ENCODE measurements at regions not wholly inside any gene's neighbourhood (a gene's known extent, or its start where the extent isn't known, plus 50 kb on each side); places are given as distances from the start of the nearest gene placed in this dataset.

GRCh38 chr2:120480903-120481445, 135.0 kb downstream of the INHBB start:
- TF ChIP-seq, protein P1, sequence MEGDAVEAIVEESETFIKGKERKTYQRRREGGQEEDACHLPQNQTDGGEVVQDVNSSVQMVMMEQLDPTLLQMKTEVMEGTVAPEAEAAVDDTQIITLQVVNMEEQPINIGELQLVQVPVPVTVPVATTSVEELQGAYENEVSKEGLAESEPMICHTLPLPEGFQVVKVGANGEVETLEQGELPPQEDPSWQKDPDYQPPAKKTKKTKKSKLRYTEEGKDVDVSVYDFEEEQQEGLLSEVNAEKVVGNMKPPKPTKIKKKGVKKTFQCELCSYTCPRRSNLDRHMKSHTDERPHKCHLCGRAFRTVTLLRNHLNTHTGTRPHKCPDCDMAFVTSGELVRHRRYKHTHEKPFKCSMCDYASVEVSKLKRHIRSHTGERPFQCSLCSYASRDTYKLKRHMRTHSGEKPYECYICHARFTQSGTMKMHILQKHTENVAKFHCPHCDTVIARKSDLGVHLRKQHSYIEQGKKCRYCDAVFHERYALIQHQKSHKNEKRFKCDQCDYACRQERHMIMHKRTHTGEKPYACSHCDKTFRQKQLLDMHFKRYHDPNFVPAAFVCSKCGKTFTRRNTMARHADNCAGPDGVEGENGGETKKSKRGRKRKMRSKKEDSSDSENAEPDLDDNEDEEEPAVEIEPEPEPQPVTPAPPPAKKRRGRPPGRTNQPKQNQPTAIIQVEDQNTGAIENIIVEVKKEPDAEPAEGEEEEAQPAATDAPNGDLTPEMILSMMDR (IDR thresholded peaks at IDR 0.05; ENCODE audit: insufficient read depth, low read depth, low read length, missing control alignments), result no peak
- H3K4me3 ChIP-seq (ENCODE audit: low read length), result no peak overlapping the region
- DNase-seq (ENCODE audit: low read depth), result no peak

DNA sequence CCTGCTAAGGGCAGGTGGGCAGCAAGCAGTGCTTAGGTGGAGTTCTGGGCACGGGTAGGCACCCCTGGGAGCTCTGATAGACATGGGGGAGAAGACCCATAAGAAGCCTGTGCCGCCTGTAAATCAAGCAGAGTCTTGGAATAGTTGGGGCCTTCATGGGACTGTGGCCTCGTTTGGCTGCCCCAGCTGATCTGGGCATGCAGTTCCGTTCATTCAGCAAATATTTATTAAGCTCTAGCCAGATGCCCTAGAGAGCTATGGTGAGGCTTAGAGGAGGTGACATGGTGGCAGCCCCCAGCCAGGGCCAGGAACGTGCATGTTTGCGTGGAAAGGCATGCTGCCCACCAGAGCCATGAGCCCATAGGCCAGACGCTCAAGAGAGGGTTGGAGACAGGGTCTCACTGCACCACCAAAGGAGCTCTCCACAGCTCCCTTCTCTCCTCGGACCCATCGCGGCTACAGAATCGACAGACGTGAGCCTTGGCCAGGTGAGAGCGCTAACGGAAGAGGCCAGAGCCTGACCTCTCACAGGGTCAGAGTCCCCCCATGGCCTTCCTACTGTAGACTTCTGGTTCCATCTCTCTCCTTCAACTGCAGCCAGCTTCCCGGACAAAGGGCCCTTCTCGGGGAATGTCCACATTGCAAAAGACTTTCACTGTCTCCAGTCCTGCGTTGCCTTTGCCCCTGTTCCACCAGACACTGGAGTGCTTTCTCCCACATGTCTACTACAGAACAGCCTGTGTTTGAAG, 135.7 kb downstream of the INHBB start:
- TF ChIP-seq, protein P1 (IDR thresholded peaks at IDR 0.05; ENCODE audit: insufficient read depth, low read depth, low read length, missing control alignments), result no peak
- no peak for DNase-seq (ENCODE audit: low read depth)
- H3K4me3 ChIP-seq (ENCODE audit: low read length), result no peak overlapping the region

- no peak overlapping the region for H3K4me3 ChIP-seq (ENCODE audit: low read length)
- TF ChIP-seq, protein P1 (IDR thresholded peaks at IDR 0.05; ENCODE audit: insufficient read depth, low read depth, low read length, missing control alignments), result no peak
- DNase-seq (ENCODE audit: low read depth), result no peak
Observed at GRCh38 chr2:120482334-120482733, 136.4 kb downstream of the INHBB start.

DNA sequence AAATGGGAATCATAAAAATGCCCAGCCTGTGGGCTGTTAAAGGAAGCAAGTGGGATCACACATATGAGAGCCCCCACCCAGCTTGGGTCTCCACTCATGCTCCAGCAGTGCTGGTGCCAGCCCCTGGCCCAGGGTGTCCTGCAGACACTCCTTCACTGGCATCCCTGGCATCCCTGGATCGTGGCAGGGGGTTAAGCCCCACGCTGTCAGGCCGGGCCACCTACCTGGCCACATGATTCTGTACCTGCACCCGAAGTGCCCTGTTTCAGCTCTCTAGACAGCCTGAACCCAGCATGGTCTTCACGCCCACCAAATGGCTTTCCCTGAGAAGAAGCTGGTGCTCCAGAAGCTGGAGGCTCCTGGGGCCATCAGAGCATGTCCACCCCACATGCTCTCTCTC, 137.4 kb downstream of the INHBB start:
- H3K4me3 ChIP-seq (ENCODE audit: low read length), result no peak overlapping the region
- DNase-seq (ENCODE audit: low read depth), result no peak
- TF ChIP-seq, protein P1 (IDR thresholded peaks at IDR 0.05; ENCODE audit: insufficient read depth, low read depth, low read length, missing control alignments), result no peak

DNA sequence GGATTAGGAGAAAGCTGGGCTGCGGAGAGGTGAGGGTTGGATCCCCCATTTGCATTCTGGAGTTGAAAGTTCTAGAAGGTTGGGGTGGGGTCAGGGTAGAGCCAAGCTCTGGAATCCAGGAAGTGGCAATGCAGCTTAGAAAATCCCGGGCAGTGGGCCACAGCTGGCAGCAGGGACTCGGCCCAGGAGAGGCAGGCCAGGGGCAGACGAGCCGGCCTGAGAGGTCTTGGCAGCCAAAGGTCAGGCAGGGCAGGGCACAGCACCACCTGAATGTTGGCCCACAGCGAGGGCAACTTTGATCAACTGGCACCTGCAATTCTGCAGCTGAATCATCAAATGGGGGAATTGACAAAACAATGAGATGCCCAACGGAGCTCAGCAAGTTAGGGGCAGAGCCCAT, 139.2 kb downstream of the INHBB start:
- no peak for DNase-seq (ENCODE audit: low read depth)
- H3K4me3 ChIP-seq (ENCODE audit: low read length), result no peak overlapping the region
- TF ChIP-seq, protein P1 (IDR thresholded peaks at IDR 0.05; ENCODE audit: insufficient read depth, low read depth, low read length, missing control alignments), result no peak

GRCh38 chr2:120486441-120486840, 140.5 kb downstream of the INHBB start:
- H3K4me3 ChIP-seq (ENCODE audit: low read length), result no peak overlapping the region
- DNase-seq (ENCODE audit: low read depth), result no peak
- TF ChIP-seq, protein P1 (IDR thresholded peaks at IDR 0.05; ENCODE audit: insufficient read depth, low read depth, low read length, missing control alignments), result no peak

- TF ChIP-seq, protein P1 (IDR thresholded peaks at IDR 0.05; ENCODE audit: insufficient read depth, low read depth, low read length, missing control alignments), result no peak
- H3K4me3 ChIP-seq (ENCODE audit: low read length), result no peak overlapping the region
- DNase-seq (ENCODE audit: low read depth), result peak; percentile 45
Observed at GRCh38 chr2:120486946-120487345, 141.0 kb downstream of the INHBB start.
